Kidney (tissue), 13 donors: ENCODE measurements at regions not wholly inside any gene's neighbourhood (a gene's known extent, or its start where the extent isn't known, plus 50 kb on each side); places are given as distances from the start of the nearest gene placed in this dataset.
"Not testable (repeated sequence)": the region's sequence is repeated elsewhere in the genome, so short reads cannot be mapped to it uniquely, and the experiment has no call there.

Experiments
- DNase-seq, 5 donors: peaks; one replicate each; pipeline ENCODE4 v3.0.0-alpha.2; 2013 to 2020
- FAIRE-seq: peaks from 2 replicates; lab custom pipeline; 2012; peaks lifted over from hg19 to GRCh38; lab: Jason Lieb, UNC
- H3K27ac ChIP-seq, 2 donors: one replicate each; pipeline ENCODE4 v1.7.0; 2013; ENCODE audit warnings: low read depth in 2 of 2, low read length in 2 of 2, inconsistent platforms in 1 of 2
- H3K27me3 ChIP-seq: one replicate; pipeline ENCODE4 v1.7.1; 2013; ENCODE audit warnings: low read length, inconsistent platforms; ENCODE audit not compliant: control insufficient read depth, insufficient read depth
- H3K36me3 ChIP-seq, 3 donors: one replicate each; pipeline versions ENCODE4 v1.7.0 to v1.7.1; 2013; ENCODE audit warnings: low read length in 3 of 3, control low read depth in 1 of 3, inconsistent platforms in 1 of 3; ENCODE audit not compliant: insufficient read depth in 3 of 3, control insufficient read depth in 2 of 3
- H3K4me1 ChIP-seq, 3 donors: one replicate each; pipeline versions ENCODE4 v1.7.0 to v1.7.1; 2013; ENCODE audit warnings: low read length in 3 of 3, inconsistent platforms in 1 of 3, low read depth in 1 of 3; ENCODE audit not compliant: control insufficient read depth in 2 of 3, insufficient read depth in 2 of 3
- H3K4me3 ChIP-seq, 3 donors: one replicate each; pipeline versions ENCODE4 v1.7.0 to v1.8.1; 2013; ENCODE audit warnings: low read length in 3 of 3, control low read depth in 1 of 3, inconsistent platforms in 1 of 3
- H3K9ac ChIP-seq, 3 donors: one replicate each; pipeline versions ENCODE4 v1.7.0 to v1.7.1; 2013; ENCODE audit warnings: low read length in 3 of 3, control low read depth in 1 of 3, inconsistent platforms in 1 of 3
- H3K9me3 ChIP-seq, 3 donors: one replicate each; pipeline versions ENCODE4 v1.7.0 to v1.7.1; 2013; ENCODE audit warnings: low read length in 3 of 3, control low read depth in 1 of 3, inconsistent platforms in 1 of 3; ENCODE audit not compliant: control insufficient read depth in 2 of 3, insufficient read depth in 1 of 3
- CTCF ChIP-seq: IDR thresholded peaks from 3 replicates; pipeline ENCODE4 v1.5.1; 2012; ENCODE audit warnings: mild to moderate bottlenecking, moderate library complexity, borderline replicate concordance; ENCODE audit not compliant: insufficient read depth; ENCODE audit errors: extremely low read depth
- intact Hi-C: fragments of 100-400 bp; cut with DNase I; formaldehyde crosslinking; loops from one replicate; pipeline ENCODE4 v1.11.1; 2022
- donor health status: control.
- donor health status: control.
- donor health status: control.
- donor health status: control.
- donor health status: control.
- donor health status: DM: yes; HTN: yes; CAD: no.
- donor health status: Normal renal cell carcinoma (clear cell type).

GRCh38 chr1:157198619-157199420 lies 60.6 kb upstream of the ETV3 start:
- no peak for TF ChIP-seq CTCF
- intact Hi-C loops: loop anchor here (10.0 kb wide), 1 partner anchor 286 kb away; no protein-coding TSS in a partner anchor

GRCh38 chr1:157197906-157198435 lies 59.8 kb upstream of the ETV3 start:
- no peak for FAIRE-seq
- intact Hi-C loops: loop anchor here (10.0 kb wide), 1 partner anchor 287 kb away; no protein-coding TSS in a partner anchor

More at GRCh38 chr1:157198619-157199420, 60.6 kb upstream of the ETV3 start:
- H3K4me3 ChIP-seq: no peak overlapping the region
- no peak overlapping the region for H3K9ac ChIP-seq
- no peak for DNase-seq
- no peak for FAIRE-seq
- H3K27ac ChIP-seq: no peak overlapping the region
- no peaks in the 10 kb centered on the region for H3K9me3 ChIP-seq
- H3K27me3 ChIP-seq: peaks cover 5% of the 10 kb centered on the region
- H3K4me1 ChIP-seq: no peaks in the 10 kb centered on the region
- no peaks in the 10 kb centered on the region for H3K36me3 ChIP-seq

GRCh38 chr1:157196670-157197456 lies 58.7 kb upstream of the ETV3 start:
- intact Hi-C loops: loop anchor here (10.0 kb wide), 1 partner anchor 288 kb away; no protein-coding TSS in a partner anchor
- FAIRE-seq: not testable (repeated sequence)
- DNase-seq: peak in 2 of 5 donors; percentile 32 to 35

More at GRCh38 chr1:157197906-157198435, 59.8 kb upstream of the ETV3 start:
- no peaks in the 10 kb centered on the region for H3K4me1 ChIP-seq
- DNase-seq: no peak
- TF ChIP-seq CTCF: no peak
- H3K36me3 ChIP-seq: no peaks in the 10 kb centered on the region
- H3K9me3 ChIP-seq: no peaks in the 10 kb centered on the region
- no peak overlapping the region for H3K9ac ChIP-seq
- H3K27me3 ChIP-seq: peaks cover 6% of the 10 kb centered on the region
- no peak overlapping the region for H3K27ac ChIP-seq
- H3K4me3 ChIP-seq: no peak overlapping the region

More at GRCh38 chr1:157196670-157197456, 58.7 kb upstream of the ETV3 start:
- not testable (repeated sequence) for H3K27me3 ChIP-seq, H3K4me3 ChIP-seq, H3K4me1 ChIP-seq, H3K9ac ChIP-seq, H3K9me3 ChIP-seq, H3K27ac ChIP-seq, H3K36me3 ChIP-seq
- peak; percentile 8 for TF ChIP-seq CTCF
